Keratinocyte (primary cell): ENCODE measurements at regions not wholly inside any gene's neighbourhood (a gene's known extent, or its start where the extent isn't known, plus 50 kb on each side); places are given as distances from the start of the nearest gene placed in this dataset.

Experiments used
- EZH2 ChIP-seq: IDR thresholded peaks from one replicate; pipeline ENCODE4 v1.6.1; 2012; ENCODE audit warnings: inconsistent platforms, mild to moderate bottlenecking, low read length, moderate library complexity
- TF ChIP-seq, protein P1 (sequence below), 3 experiments: IDR thresholded peaks in 1 of 3; conservative IDR thresholded peaks in 1 of 3; optimal IDR thresholded peaks in 1 of 3; 2 replicates in 2 of 3; 3 replicates in 1 of 3; pipeline versions ENCODE3 to v1.5.1; 2011; ENCODE audit warnings: low read length in 3 of 3, mild to moderate bottlenecking in 3 of 3, moderate library complexity in 2 of 3, control low read depth in 1 of 3, inconsistent platforms in 1 of 3; ENCODE audit not compliant: insufficient read depth in 2 of 3; ENCODE audit errors: extremely low read depth in 1 of 3

DNA sequence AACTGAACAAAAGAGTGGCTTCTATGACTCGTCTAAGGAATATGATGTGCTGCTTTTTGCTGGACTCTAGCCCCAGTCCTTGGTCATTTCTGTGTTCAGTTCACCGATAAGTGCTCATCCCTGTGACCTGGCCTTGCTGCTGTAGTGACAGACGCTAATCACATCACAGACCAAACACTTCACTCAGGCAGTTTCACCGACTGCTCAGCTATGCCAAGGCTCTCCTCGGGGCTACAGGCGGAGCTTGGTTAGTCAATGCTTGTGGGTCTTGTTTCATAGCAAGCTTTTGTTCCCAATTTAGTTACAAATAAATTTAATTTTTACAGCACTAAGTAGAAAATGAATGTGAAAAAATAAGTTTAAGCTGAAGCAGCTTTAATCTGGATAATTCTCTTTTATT is 190.8 kb upstream of the PRKCQ start:
- TF ChIP-seq, protein P1, sequence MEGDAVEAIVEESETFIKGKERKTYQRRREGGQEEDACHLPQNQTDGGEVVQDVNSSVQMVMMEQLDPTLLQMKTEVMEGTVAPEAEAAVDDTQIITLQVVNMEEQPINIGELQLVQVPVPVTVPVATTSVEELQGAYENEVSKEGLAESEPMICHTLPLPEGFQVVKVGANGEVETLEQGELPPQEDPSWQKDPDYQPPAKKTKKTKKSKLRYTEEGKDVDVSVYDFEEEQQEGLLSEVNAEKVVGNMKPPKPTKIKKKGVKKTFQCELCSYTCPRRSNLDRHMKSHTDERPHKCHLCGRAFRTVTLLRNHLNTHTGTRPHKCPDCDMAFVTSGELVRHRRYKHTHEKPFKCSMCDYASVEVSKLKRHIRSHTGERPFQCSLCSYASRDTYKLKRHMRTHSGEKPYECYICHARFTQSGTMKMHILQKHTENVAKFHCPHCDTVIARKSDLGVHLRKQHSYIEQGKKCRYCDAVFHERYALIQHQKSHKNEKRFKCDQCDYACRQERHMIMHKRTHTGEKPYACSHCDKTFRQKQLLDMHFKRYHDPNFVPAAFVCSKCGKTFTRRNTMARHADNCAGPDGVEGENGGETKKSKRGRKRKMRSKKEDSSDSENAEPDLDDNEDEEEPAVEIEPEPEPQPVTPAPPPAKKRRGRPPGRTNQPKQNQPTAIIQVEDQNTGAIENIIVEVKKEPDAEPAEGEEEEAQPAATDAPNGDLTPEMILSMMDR (optimal IDR thresholded peaks at IDR 0.05 in 1 of 3, IDR thresholded peaks at IDR 0.05 in 1 of 3, conservative IDR thresholded peaks at IDR 0.05 in 1 of 3; ENCODE audit: extremely low read depth in 1 of 3, insufficient read depth in 2 of 3, low read length in 3 of 3): no peak
- no peak for TF ChIP-seq EZH2
